ENCODE measurements at regions not wholly inside any gene's neighbourhood (a gene's known extent, or its start where the extent isn't known, plus 50 kb on each side); places are given as distances from the start of the nearest gene placed in this dataset.
A peak's percentile ranks its signal among the peaks of the same experiment; 100 is the strongest.

- TF ChIP-seq CTCF (conservative IDR thresholded peaks at IDR 0.05), result no peak
- TF ChIP-seq EZH2 (IDR thresholded peaks at IDR 0.05; ENCODE audit: low read depth), result no peak
- no TSS peak for BruUV-seq (replicated peaks)
- Histone ChIP-seq H3K4me1 (replicated peaks; ENCODE audit: insufficient read depth) (no peaks in the 10 kb centered on the region), H3K9me3 (ENCODE audit: insufficient read depth, low read depth) (0 out of 2 replicates have a peak, but pooled peaks cover 3% of the 10 kb centered on the region), H3F3A (ENCODE audit: insufficient read depth, low read depth) (no peaks in the 10 kb centered on the region), H3K27ac (no peak overlapping the region), H3K27me3 (ENCODE audit: insufficient read depth, low read depth) (no peaks in the 10 kb centered on the region), H4K20me1 (ENCODE audit: insufficient read depth) (no peaks in the 10 kb centered on the region), H3K4me3 (no peak overlapping the region), H3K36me3 (ENCODE audit: low read depth) (no peaks in the 10 kb centered on the region), H3K79me2 (ENCODE audit: low read depth) (no peaks in the 10 kb centered on the region), H3K4me2 (no peak overlapping the region), H2AFZ (no peak overlapping the region), H3K9me2 (ENCODE audit: insufficient read depth) (no peaks in the 10 kb centered on the region)
- DNase-seq, result no peak
- intact Hi-C loops (cut with micrococcal nuclease; ENCODE audit: unreplicated experiment), result no loop called here
- ChIA-PET CTCF (no interaction called here), POLR2A (ENCODE audit: unreplicated experiment) (no interaction called here)
Measured at GRCh38 chr13:70616847-70617246, 508.6 kb upstream of the KLHL1 start.

GRCh38 chr13:70613295-70613694, 505.0 kb upstream of the KLHL1 start:
- H3K79me2 ChIP-seq (ENCODE audit: low read depth), result no peaks in the 10 kb centered on the region
- CTCF ChIA-PET, result no interaction called here
- H3F3A ChIP-seq (ENCODE audit: insufficient read depth, low read depth), result no peaks in the 10 kb centered on the region
- intact Hi-C loops (cut with micrococcal nuclease; ENCODE audit: unreplicated experiment), result no loop called here
- H2AFZ ChIP-seq, result no peak overlapping the region
- no peak for DNase-seq
- H3K9me3 ChIP-seq (ENCODE audit: insufficient read depth, low read depth), result no peaks in the 10 kb centered on the region
- no peak overlapping the region for H3K4me2 ChIP-seq
- no peak overlapping the region for H3K4me3 ChIP-seq
- H3K36me3 ChIP-seq (ENCODE audit: low read depth), result no peaks in the 10 kb centered on the region
- POLR2A ChIA-PET (ENCODE audit: unreplicated experiment), result interaction anchor here (0.5 kb wide), 1 partner anchor 557 kb away, joined by 6 read pairs; no protein-coding TSS in a partner anchor
- TF ChIP-seq EZH2 (IDR thresholded peaks at IDR 0.05; ENCODE audit: low read depth) (no peak), CTCF (conservative IDR thresholded peaks at IDR 0.05) (peak; percentile 45; the same call in 1 of the 2 replicates)
- H3K9me2 ChIP-seq (ENCODE audit: insufficient read depth), result no peaks in the 10 kb centered on the region
- no peaks in the 10 kb centered on the region for H4K20me1 ChIP-seq (ENCODE audit: insufficient read depth)
- no peak overlapping the region for H3K27ac ChIP-seq
- H3K4me1 ChIP-seq (replicated peaks; ENCODE audit: insufficient read depth), result no peaks in the 10 kb centered on the region
- no peaks in the 10 kb centered on the region for H3K27me3 ChIP-seq (ENCODE audit: insufficient read depth, low read depth)
- BruUV-seq (replicated peaks), result no TSS peak

- H3K4me2 ChIP-seq, result no peak overlapping the region
- no TSS peak for BruUV-seq (replicated peaks)
- no peak for DNase-seq
- H3K27me3 ChIP-seq (ENCODE audit: insufficient read depth, low read depth), result no peaks in the 10 kb centered on the region
- ChIA-PET POLR2A (ENCODE audit: unreplicated experiment) (no interaction called here), CTCF (no interaction called here)
- no peaks in the 10 kb centered on the region for H4K20me1 ChIP-seq (ENCODE audit: insufficient read depth)
- no peaks in the 10 kb centered on the region for H3K36me3 ChIP-seq (ENCODE audit: low read depth)
- intact Hi-C loops (cut with micrococcal nuclease; ENCODE audit: unreplicated experiment), result no loop called here
- no peak overlapping the region for H3K27ac ChIP-seq
- H3K9me2 ChIP-seq (ENCODE audit: insufficient read depth), result no peaks in the 10 kb centered on the region
- H2AFZ ChIP-seq, result no peak overlapping the region
- H3F3A ChIP-seq (ENCODE audit: insufficient read depth, low read depth), result no peaks in the 10 kb centered on the region
- H3K4me1 ChIP-seq (replicated peaks; ENCODE audit: insufficient read depth), result no peaks in the 10 kb centered on the region
- H3K9me3 ChIP-seq (ENCODE audit: insufficient read depth, low read depth), result no peaks in the 10 kb centered on the region
- H3K79me2 ChIP-seq (ENCODE audit: low read depth), result no peaks in the 10 kb centered on the region
- H3K4me3 ChIP-seq, result no peak overlapping the region
- TF ChIP-seq EZH2 (IDR thresholded peaks at IDR 0.05; ENCODE audit: low read depth) (no peak), CTCF (conservative IDR thresholded peaks at IDR 0.05) (no peak)
Measured at GRCh38 chr13:70612881-70613280, 504.6 kb upstream of the KLHL1 start.

Measured in PC-9 (cell line).